ENCODE measurements at regions not wholly inside any gene's neighbourhood (a gene's known extent, or its start where the extent isn't known, plus 50 kb on each side); places are given as distances from the start of the nearest gene placed in this dataset.
A peak's percentile ranks its signal among the peaks of the same experiment; 100 is the strongest.

DNA sequence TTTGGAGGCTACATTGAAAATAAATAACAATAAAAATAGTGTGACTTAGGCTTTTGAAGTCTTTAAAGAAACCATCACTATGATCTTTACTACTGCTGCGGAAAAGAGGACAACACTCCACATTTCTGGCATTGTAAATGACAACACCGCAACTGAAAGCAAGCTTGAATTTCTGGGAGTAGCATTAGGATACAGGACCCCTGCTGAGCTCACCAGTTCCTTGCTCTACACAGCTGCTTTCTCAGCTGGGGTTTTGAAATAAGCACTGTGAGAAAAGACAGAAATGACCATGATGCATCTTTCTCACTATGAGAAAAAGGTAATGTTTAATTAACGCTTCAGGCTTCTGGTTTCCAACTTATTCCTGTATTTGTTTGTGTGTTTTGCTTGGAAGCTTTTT lies 168.0 kb downstream of the TAF11L14 start:
- Histone ChIP-seq H3K4me1 (ENCODE audit: control insufficient read depth, extremely low read depth, insufficient read depth, low read length) (no peaks in the 10 kb centered on the region), H3K27me3 (ENCODE audit: control insufficient read depth, insufficient read depth, low read length) (no peaks in the 10 kb centered on the region), H3K9ac (ENCODE audit: insufficient read depth, low read length) (no peak overlapping the region), H3K4me3 (replicated peaks in 1 of 4; ENCODE audit: control extremely low read depth in 1 of 4, insufficient read depth in 1 of 4, low read depth in 3 of 4, low read length in 4 of 4) (no peak overlapping the region), H3K36me3 (ENCODE audit: control insufficient read depth, insufficient read depth, low read length) (no peaks in the 10 kb centered on the region), H4K20me1 (ENCODE audit: control insufficient read depth, extremely low read depth, insufficient read depth, low read length) (no peaks in the 10 kb centered on the region), H3K27ac (ENCODE audit: insufficient read depth, low read length) (no peak overlapping the region), H2AFZ (ENCODE audit: low read length) (no peak overlapping the region), H3K79me2 (ENCODE audit: control insufficient read depth, insufficient read depth, low read length) (no peaks in the 10 kb centered on the region), H3K4me2 (ENCODE audit: extremely low read depth, insufficient read depth, low read length) (no peak overlapping the region), H3K9me3 (ENCODE audit: control insufficient read depth, insufficient read depth, low read depth, low read length) (no peaks in the 10 kb centered on the region)
- no peak for DNase-seq (ENCODE audit: low read depth in 2 of 2)
- TF ChIP-seq, protein P1, sequence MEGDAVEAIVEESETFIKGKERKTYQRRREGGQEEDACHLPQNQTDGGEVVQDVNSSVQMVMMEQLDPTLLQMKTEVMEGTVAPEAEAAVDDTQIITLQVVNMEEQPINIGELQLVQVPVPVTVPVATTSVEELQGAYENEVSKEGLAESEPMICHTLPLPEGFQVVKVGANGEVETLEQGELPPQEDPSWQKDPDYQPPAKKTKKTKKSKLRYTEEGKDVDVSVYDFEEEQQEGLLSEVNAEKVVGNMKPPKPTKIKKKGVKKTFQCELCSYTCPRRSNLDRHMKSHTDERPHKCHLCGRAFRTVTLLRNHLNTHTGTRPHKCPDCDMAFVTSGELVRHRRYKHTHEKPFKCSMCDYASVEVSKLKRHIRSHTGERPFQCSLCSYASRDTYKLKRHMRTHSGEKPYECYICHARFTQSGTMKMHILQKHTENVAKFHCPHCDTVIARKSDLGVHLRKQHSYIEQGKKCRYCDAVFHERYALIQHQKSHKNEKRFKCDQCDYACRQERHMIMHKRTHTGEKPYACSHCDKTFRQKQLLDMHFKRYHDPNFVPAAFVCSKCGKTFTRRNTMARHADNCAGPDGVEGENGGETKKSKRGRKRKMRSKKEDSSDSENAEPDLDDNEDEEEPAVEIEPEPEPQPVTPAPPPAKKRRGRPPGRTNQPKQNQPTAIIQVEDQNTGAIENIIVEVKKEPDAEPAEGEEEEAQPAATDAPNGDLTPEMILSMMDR (conservative IDR thresholded peaks at IDR 0.05 in 1 of 2, IDR thresholded peaks at IDR 0.05 in 1 of 2; ENCODE audit: low read depth in 1 of 2, low read length in 2 of 2): no peak
- no peak for TF ChIP-seq EZH2 (IDR thresholded peaks at IDR 0.05; ENCODE audit: low read length, missing control alignments)

DNA sequence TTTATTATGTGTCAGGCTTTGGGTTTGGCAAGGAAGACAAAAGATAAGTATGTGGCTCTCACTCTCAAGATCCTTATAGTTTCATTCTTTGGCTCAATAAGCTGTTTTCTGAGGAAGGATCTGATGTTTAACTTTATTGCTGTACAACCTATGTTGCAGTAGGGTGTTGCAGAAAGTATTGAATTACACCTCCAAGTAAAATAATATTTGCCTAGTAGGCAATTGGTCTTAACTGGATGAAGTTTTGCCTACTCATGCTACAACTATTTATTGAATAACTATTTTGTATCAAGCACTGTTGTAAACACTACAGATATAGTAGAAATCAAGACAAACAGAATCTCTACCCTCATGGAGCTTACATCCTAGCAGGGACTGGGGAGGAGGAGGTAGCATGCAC lies 169.7 kb downstream of the TAF11L14 start:
- Histone ChIP-seq H3K4me3 (replicated peaks in 1 of 4; ENCODE audit: control extremely low read depth in 1 of 4, insufficient read depth in 1 of 4, low read depth in 3 of 4, low read length in 4 of 4) (no peak overlapping the region), H4K20me1 (ENCODE audit: control insufficient read depth, extremely low read depth, insufficient read depth, low read length) (no peaks in the 10 kb centered on the region), H3K4me1 (ENCODE audit: control insufficient read depth, extremely low read depth, insufficient read depth, low read length) (no peaks in the 10 kb centered on the region), H3K27ac (ENCODE audit: insufficient read depth, low read length) (no peak overlapping the region), H3K4me2 (ENCODE audit: extremely low read depth, insufficient read depth, low read length) (no peak overlapping the region), H3K9me3 (ENCODE audit: control insufficient read depth, insufficient read depth, low read depth, low read length) (no peaks in the 10 kb centered on the region), H3K79me2 (ENCODE audit: control insufficient read depth, insufficient read depth, low read length) (no peaks in the 10 kb centered on the region), H3K9ac (ENCODE audit: insufficient read depth, low read length) (no peak overlapping the region), H2AFZ (ENCODE audit: low read length) (no peak overlapping the region), H3K36me3 (ENCODE audit: control insufficient read depth, insufficient read depth, low read length) (no peaks in the 10 kb centered on the region), H3K27me3 (ENCODE audit: control insufficient read depth, insufficient read depth, low read length) (no peaks in the 10 kb centered on the region)
- TF ChIP-seq EZH2 (IDR thresholded peaks at IDR 0.05; ENCODE audit: low read length, missing control alignments): no peak
- TF ChIP-seq, protein P1 (conservative IDR thresholded peaks at IDR 0.05 in 1 of 2, IDR thresholded peaks at IDR 0.05 in 1 of 2; ENCODE audit: low read depth in 1 of 2, low read length in 2 of 2): no peak
- no peak for DNase-seq (ENCODE audit: low read depth in 2 of 2)

DNA sequence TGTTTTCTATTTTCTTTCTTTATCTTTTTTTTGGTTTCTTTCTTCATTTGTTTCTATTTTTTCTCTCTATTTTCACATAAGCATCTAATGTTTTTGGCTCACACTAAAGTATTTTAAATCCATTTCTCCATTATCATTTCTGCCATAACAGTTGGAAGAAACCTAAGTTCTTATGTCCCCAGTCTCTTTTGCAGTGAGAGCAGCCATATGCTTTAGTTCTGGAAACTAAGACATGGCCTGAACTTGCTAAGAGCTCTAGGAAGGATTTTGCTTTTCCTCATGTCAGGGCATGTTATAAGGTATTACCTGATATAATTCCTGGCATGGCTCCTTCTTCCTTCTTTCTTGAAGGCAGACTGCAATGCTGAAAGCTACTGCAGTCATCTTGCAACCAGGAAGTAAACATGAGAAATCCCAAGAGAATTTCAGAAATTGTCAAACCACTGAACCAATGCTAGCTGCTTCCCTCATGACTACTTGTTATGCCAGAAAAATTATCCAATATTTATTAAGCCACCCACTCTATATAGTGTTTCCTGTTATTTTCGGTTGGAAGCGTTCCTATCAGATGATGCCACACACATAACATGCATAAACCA lies 171.1 kb downstream of the TAF11L14 start:
- TF ChIP-seq EZH2 (IDR thresholded peaks at IDR 0.05; ENCODE audit: low read length, missing control alignments): no peak
- TF ChIP-seq, protein P1 (conservative IDR thresholded peaks at IDR 0.05 in 1 of 2, IDR thresholded peaks at IDR 0.05 in 1 of 2; ENCODE audit: low read depth in 1 of 2, low read length in 2 of 2): no peak
- H3K4me2 ChIP-seq (ENCODE audit: extremely low read depth, insufficient read depth, low read length): no peak overlapping the region
- H3K9ac ChIP-seq (ENCODE audit: insufficient read depth, low read length): no peak overlapping the region
- H3K4me3 ChIP-seq (replicated peaks in 1 of 4; ENCODE audit: control extremely low read depth in 1 of 4, insufficient read depth in 1 of 4, low read depth in 3 of 4, low read length in 4 of 4): no peak overlapping the region
- DNase-seq (ENCODE audit: low read depth in 2 of 2): peak in 1 of 2 donors; percentile 15
- H3K4me1 ChIP-seq (ENCODE audit: control insufficient read depth, extremely low read depth, insufficient read depth, low read length): no peaks in the 10 kb centered on the region
- H2AFZ ChIP-seq (ENCODE audit: low read length): no peak overlapping the region
- no peaks in the 10 kb centered on the region for H3K27me3 ChIP-seq (ENCODE audit: control insufficient read depth, insufficient read depth, low read length)
- H3K9me3 ChIP-seq (ENCODE audit: control insufficient read depth, insufficient read depth, low read depth, low read length): no peaks in the 10 kb centered on the region
- no peak overlapping the region for H3K27ac ChIP-seq (ENCODE audit: insufficient read depth, low read length)
- H3K79me2 ChIP-seq (ENCODE audit: control insufficient read depth, insufficient read depth, low read length): no peaks in the 10 kb centered on the region
- H4K20me1 ChIP-seq (ENCODE audit: control insufficient read depth, extremely low read depth, insufficient read depth, low read length): no peaks in the 10 kb centered on the region
- no peaks in the 10 kb centered on the region for H3K36me3 ChIP-seq (ENCODE audit: control insufficient read depth, insufficient read depth, low read length)
